ENCODE measurements at regions not wholly inside any gene's neighbourhood (a gene's known extent, or its start where the extent isn't known, plus 50 kb on each side); places are given as distances from the start of the nearest gene placed in this dataset.

GRCh38 chr12:124693111-124693723, 125.8 kb upstream of the NCOR2 start:
- no peak for TF ChIP-seq CTCF (IDR thresholded peaks at IDR 0.05; ENCODE audit: borderline replicate concordance, extremely low read depth, low read length, poor library complexity, severe bottlenecking)
- TF ChIP-seq EZH2 (IDR thresholded peaks at IDR 0.05; ENCODE audit: borderline replicate concordance, low read depth, low read length, severe bottlenecking) = no peak
